WERI-Rb-1 (cell line): ENCODE measurements at regions not wholly inside any gene's neighbourhood (a gene's known extent, or its start where the extent isn't known, plus 50 kb on each side); places are given as distances from the start of the nearest gene placed in this dataset.

Experiments used
- DNase-seq: peaks from one replicate; pipeline ENCODE4 v3.0.0-alpha.2; 2020
- H3K27ac ChIP-seq: fragments of 250-450 bp; sonication (Bioruptor Pico); 2 replicates; pipeline ENCODE4 v1.5.1; 2020; ENCODE audit warnings: mild to moderate bottlenecking, moderate library complexity
- H3K27me3 ChIP-seq: fragments of 250-450 bp; sonication (Bioruptor Pico); 2 replicates; pipeline ENCODE4 v1.5.1; 2021; ENCODE audit warnings: mild to moderate bottlenecking, low read depth, moderate library complexity; ENCODE audit not compliant: insufficient read depth, severe bottlenecking
- H3K36me3 ChIP-seq: fragments of 250-450 bp; sonication (Bioruptor Pico); 2 replicates; pipeline ENCODE4 v1.5.1; 2020; ENCODE audit warnings: mild to moderate bottlenecking, moderate library complexity
- H3K4me3 ChIP-seq: 2 replicates; pipeline ENCODE4 v1.5.1; 2011; ENCODE audit warnings: low read depth, mild to moderate bottlenecking, control low read depth, low read length
- H3K9me3 ChIP-seq: fragments of 250-450 bp; sonication (Bioruptor Pico); 2 replicates; pipeline ENCODE4 v1.5.1; 2021; ENCODE audit warnings: mild to moderate bottlenecking, moderate library complexity; ENCODE audit not compliant: severe bottlenecking
- TF ChIP-seq, protein P1 (sequence below): IDR thresholded peaks from 2 replicates; pipeline ENCODE4 v1.5.1; 2011; ENCODE audit warnings: low read depth, mild to moderate bottlenecking, control low read depth, inconsistent platforms, low read length

DNA sequence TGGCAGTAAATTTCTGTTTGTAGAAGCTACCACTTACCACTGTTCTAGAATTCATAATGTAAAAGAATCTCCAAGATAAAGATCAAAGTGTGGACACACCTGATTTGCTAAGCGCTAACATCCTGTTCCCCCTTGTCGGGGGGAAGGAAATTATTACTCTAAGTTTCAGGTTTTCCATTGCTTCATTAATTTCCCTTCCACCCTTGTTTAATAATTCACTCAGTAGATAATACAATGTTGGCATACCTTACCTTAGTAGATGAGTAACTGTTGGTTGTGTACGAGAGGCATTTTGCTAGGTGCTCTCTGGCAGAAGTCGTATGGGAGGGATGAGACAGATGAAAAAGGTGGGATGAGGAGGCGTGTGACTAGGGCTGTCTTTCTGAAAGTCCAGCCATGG, 641.2 kb upstream of the ARRDC4 start:
- TF ChIP-seq, protein P1, sequence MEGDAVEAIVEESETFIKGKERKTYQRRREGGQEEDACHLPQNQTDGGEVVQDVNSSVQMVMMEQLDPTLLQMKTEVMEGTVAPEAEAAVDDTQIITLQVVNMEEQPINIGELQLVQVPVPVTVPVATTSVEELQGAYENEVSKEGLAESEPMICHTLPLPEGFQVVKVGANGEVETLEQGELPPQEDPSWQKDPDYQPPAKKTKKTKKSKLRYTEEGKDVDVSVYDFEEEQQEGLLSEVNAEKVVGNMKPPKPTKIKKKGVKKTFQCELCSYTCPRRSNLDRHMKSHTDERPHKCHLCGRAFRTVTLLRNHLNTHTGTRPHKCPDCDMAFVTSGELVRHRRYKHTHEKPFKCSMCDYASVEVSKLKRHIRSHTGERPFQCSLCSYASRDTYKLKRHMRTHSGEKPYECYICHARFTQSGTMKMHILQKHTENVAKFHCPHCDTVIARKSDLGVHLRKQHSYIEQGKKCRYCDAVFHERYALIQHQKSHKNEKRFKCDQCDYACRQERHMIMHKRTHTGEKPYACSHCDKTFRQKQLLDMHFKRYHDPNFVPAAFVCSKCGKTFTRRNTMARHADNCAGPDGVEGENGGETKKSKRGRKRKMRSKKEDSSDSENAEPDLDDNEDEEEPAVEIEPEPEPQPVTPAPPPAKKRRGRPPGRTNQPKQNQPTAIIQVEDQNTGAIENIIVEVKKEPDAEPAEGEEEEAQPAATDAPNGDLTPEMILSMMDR, result no peak
- no peak for DNase-seq
- Histone ChIP-seq H3K9me3 (no peaks in the 10 kb centered on the region), H3K36me3 (no peaks in the 10 kb centered on the region), H3K27ac (no peak overlapping the region), H3K27me3 (peaks cover 20% of the 10 kb centered on the region), H3K4me3 (no peak overlapping the region)

DNA sequence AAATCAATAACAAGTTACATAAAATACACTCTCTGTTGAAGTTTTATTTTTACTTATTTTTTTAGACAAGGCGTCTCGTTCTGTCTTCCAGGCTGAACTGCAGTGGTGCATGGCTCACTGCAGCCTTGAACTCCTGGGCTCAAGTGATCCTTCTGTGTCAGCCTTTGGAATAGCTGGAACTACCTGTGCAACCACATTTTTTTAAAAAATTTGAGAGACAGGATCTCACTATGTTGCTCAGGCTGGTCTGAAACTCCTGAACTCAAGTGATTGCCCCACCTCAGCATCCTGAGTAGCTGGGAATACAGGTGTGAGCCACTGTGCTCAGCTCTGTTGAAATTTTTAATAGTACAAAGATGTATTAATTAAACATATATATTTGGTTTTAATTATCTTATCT, 614.3 kb upstream of the ARRDC4 start:
- H3K4me3 ChIP-seq, result no peak overlapping the region
- no peak for DNase-seq
- no peaks in the 10 kb centered on the region for H3K36me3 ChIP-seq
- H3K27me3 ChIP-seq, result peaks cover 34% of the 10 kb centered on the region
- H3K27ac ChIP-seq, result no peak overlapping the region
- TF ChIP-seq, protein P1, result no peak
- no peaks in the 10 kb centered on the region for H3K9me3 ChIP-seq

DNA sequence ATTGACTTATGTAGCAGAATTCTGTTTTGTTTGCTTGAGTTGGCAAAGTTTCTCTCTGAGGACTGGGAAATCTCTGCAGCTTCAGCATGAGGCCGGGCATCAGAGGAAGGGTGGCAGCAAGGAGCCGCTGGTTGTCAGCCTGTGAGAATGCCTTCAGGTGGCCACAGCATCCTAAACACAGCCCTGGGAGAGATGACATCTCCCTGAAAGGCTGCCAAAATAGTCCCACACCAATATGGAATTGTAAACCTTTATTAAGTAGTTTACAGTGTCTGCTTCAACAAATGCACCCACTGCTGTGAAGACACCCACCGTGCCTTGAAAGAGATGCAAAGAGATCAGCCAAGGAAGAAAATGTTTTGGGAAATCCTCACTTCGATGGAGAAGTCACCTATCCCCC, 609.7 kb upstream of the ARRDC4 start:
- no peaks in the 10 kb centered on the region for H3K36me3 ChIP-seq
- H3K4me3 ChIP-seq, result no peak overlapping the region
- H3K27me3 ChIP-seq, result peaks cover 63% of the 10 kb centered on the region
- no peak for DNase-seq
- no peak overlapping the region for H3K27ac ChIP-seq
- TF ChIP-seq, protein P1, result no peak
- no peaks in the 10 kb centered on the region for H3K9me3 ChIP-seq

DNA sequence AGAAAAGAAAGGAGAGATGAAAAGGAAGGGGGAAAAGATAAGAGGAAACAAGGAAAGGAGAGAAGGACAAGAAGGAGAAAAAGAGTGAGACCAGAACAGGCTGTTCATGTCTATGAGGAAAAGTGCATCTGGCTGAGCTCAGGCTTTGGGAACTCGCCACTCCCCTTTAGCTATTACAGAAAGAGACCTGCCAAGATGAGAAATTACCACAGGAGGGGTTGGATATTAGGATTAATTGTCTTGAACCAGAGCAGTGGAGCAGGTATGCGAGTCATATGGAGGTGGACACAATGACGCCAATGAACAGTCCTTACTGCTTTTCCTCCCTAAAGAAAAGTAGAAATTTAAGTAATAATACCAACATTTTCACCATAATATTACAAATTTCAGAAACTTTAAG, 577.0 kb upstream of the ARRDC4 start:
- H3K36me3 ChIP-seq, result no peaks in the 10 kb centered on the region
- H3K9me3 ChIP-seq, result no peaks in the 10 kb centered on the region
- peaks cover 37% of the 10 kb centered on the region for H3K27me3 ChIP-seq
- no peak overlapping the region for H3K27ac ChIP-seq
- DNase-seq, result no peak
- no peak overlapping the region for H3K4me3 ChIP-seq
- TF ChIP-seq, protein P1, result no peak

DNA sequence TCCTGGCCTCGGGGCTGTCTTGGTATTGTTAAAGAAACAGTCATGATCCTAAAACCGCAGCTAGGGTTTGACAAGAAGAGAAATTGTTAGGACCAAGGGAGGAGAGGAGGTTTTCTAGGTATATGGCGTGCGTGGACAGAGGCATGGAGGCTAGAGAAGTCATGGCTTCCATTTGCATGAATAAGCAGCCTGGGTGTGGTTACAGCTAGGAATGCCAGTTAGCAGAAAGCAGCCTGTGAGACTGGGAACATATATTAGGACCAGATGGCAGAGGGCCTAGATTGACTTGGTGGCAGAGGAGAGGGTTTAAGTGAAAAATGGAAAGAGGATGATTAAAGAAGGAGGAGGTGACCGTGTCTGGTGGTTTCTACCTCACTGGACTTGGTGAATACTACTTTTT, 573.6 kb upstream of the ARRDC4 start:
- Histone ChIP-seq H3K9me3 (no peaks in the 10 kb centered on the region), H3K36me3 (no peaks in the 10 kb centered on the region), H3K4me3 (no peak overlapping the region), H3K27me3 (peaks cover 40% of the 10 kb centered on the region), H3K27ac (no peak overlapping the region)
- TF ChIP-seq, protein P1, result no peak
- no peak for DNase-seq

DNA sequence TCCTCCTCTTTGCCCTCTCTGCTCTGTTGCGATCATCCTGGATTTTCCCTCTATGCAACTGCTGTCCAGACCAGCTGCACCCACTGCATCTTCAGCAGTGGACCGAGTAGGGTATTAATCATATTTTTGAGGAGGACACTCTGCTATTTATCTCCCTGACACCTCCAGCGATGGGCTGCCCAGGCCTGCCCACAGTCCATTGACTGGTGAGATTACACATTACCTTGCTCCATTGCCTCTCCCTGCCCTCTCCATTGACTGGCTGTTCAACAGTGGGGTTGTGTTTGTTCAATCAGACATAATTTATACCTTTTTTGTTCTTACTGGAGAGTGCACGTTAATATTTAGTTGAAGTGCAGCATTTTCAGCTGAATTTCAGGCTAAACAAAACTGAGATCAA, 559.3 kb upstream of the ARRDC4 start:
- H3K27ac ChIP-seq, result no peak overlapping the region
- DNase-seq, result no peak
- H3K36me3 ChIP-seq, result no peaks in the 10 kb centered on the region
- peaks cover 30% of the 10 kb centered on the region for H3K27me3 ChIP-seq
- no peak overlapping the region for H3K4me3 ChIP-seq
- TF ChIP-seq, protein P1, result no peak
- H3K9me3 ChIP-seq, result no peaks in the 10 kb centered on the region
